ENCODE measurements at regions not wholly inside any gene's neighbourhood (a gene's known extent, or its start where the extent isn't known, plus 50 kb on each side); places are given as distances from the start of the nearest gene placed in this dataset.

DNA sequence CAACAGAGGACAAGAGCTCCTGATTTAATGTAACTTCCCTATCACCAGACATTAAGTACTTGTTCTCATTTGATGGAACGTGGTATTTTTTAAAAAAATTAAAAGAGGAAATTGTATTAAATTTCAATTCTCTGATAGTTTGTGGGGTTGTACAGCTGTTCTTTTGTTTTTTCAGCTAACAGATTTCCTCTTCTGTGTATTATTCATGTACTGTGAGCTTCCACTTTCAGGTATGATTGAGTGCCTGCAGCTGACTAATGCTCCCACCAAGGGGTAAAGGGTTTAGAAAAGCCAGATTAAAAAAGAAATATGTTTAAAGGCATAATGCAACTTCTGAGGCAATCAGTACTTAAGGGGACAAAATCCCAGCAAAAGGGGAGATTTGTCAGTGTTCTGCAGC lies 117.7 kb upstream of the ACTBL2 start:
- TF ChIP-seq POLR2AphosphoS5 (IDR thresholded peaks at IDR 0.05; ENCODE audit: borderline replicate concordance, low read depth, low read length) (no peak), EZH2 (IDR thresholded peaks at IDR 0.05) (no peak)

All from SK-N-MC (cell line).